Neural crest cell (in vitro differentiated cells): ENCODE measurements at regions not wholly inside any gene's neighbourhood (a gene's known extent, or its start where the extent isn't known, plus 50 kb on each side); places are given as distances from the start of the nearest gene placed in this dataset.

Experiments used
- DNase-seq: peaks from one replicate; pipeline ENCODE4 v3.0.0; 2021; ENCODE audit warnings: low read depth, mixed read lengths, low spot score
- H3K27ac Mint-ChIP-seq: one replicate; pipeline ENCODE4 v1.8.0; 2021; ENCODE audit warnings: mild to moderate bottlenecking, mixed read lengths; ENCODE audit not compliant: unreplicated experiment
- H3K27me3 Mint-ChIP-seq: 2 replicates; pipeline ENCODE4 v1.8.0; 2021; ENCODE audit warnings: low read depth, mild to moderate bottlenecking, mixed read lengths
- H3K36me3 Mint-ChIP-seq: 2 replicates; pipeline ENCODE4 v1.8.0; 2021; ENCODE audit warnings: low read depth, mild to moderate bottlenecking, mixed read lengths
- H3K4me1 Mint-ChIP-seq: 2 replicates; pipeline ENCODE4 v1.8.0; 2021; ENCODE audit warnings: mixed read lengths
- H3K4me3 Mint-ChIP-seq: one replicate; pipeline ENCODE4 v1.8.0; 2021; ENCODE audit warnings: mild to moderate bottlenecking, mixed read lengths
- H3K9me3 Mint-ChIP-seq: 2 replicates; pipeline ENCODE4 v1.8.0; 2021; ENCODE audit warnings: mixed read lengths
- CTCF ChIP-seq: fragments of 200-600 bp; sonication (generic); conservative IDR thresholded peaks from 2 replicates; pipeline ENCODE4 v1.5.0; 2021; ENCODE audit warnings: antibody characterized with exemption, mild to moderate bottlenecking

DNA sequence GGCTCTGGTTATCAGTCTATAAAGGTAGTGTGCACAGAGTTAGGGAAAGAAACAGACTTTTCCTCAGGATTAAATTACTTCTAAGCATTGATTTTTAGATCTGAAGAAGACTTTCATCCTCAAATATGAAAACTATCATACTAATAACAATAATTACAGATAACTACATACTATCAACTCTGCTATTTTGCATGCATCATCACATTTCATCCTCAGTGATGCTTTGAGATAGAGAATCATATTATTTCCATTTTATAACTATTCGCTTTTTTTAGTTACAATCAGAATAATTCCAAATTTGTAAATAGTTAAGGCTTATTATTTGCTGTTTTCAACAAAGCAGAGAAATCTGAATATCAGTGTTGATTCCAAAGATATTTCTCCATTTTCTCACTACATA lies 239.2 kb downstream of the MEIS1 start:
- Mint-ChIP-seq H3K9me3 (no peaks in the 10 kb centered on the region), H3K27me3 (no peaks in the 10 kb centered on the region), H3K4me3 (no peak overlapping the region), H3K27ac (no peak overlapping the region), H3K36me3 (no peaks in the 10 kb centered on the region), H3K4me1 (no peaks in the 10 kb centered on the region)
- no peak for TF ChIP-seq CTCF
- DNase-seq = no peak

GRCh38 chr2:66675591-66675990 lies 240.7 kb downstream of the MEIS1 start:
- H3K4me1 Mint-ChIP-seq = no peaks in the 10 kb centered on the region
- H3K27ac Mint-ChIP-seq = no peak overlapping the region
- DNase-seq = no peak
- no peaks in the 10 kb centered on the region for H3K27me3 Mint-ChIP-seq
- TF ChIP-seq CTCF = no peak
- no peaks in the 10 kb centered on the region for H3K9me3 Mint-ChIP-seq
- H3K4me3 Mint-ChIP-seq = no peak overlapping the region
- H3K36me3 Mint-ChIP-seq = no peaks in the 10 kb centered on the region

DNA sequence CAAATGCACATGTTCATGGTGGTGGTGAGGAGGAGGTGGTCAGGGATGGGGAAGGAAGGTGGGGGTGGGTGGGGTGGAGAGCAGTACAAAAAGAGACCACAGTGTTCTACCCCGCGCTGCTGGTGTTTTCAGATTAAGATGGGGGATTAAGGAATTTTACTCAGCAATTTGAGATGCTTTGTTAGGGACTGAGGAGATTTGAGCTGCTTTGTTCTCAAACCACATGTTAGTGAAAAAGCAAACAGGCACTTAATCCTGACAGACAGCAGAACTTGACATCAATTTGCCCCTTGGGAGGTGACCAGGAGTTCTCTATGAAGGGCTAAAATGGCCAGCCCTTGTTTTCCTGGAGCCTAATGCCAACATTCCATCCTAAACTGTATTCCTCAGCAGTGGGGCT lies 244.5 kb downstream of the MEIS1 start:
- no peak for DNase-seq
- no peaks in the 10 kb centered on the region for H3K4me1 Mint-ChIP-seq
- no peaks in the 10 kb centered on the region for H3K36me3 Mint-ChIP-seq
- H3K4me3 Mint-ChIP-seq = no peak overlapping the region
- no peak for TF ChIP-seq CTCF
- no peak overlapping the region for H3K27ac Mint-ChIP-seq
- H3K9me3 Mint-ChIP-seq = no peaks in the 10 kb centered on the region
- H3K27me3 Mint-ChIP-seq = no peaks in the 10 kb centered on the region

GRCh38 chr2:66682476-66682875 lies 247.6 kb downstream of the MEIS1 start:
- Mint-ChIP-seq H3K27ac (no peak overlapping the region), H3K36me3 (no peaks in the 10 kb centered on the region), H3K4me3 (no peak overlapping the region), H3K9me3 (no peaks in the 10 kb centered on the region), H3K27me3 (no peaks in the 10 kb centered on the region), H3K4me1 (peaks cover 9% of the 10 kb centered on the region)
- TF ChIP-seq CTCF = no peak
- no peak for DNase-seq

DNA sequence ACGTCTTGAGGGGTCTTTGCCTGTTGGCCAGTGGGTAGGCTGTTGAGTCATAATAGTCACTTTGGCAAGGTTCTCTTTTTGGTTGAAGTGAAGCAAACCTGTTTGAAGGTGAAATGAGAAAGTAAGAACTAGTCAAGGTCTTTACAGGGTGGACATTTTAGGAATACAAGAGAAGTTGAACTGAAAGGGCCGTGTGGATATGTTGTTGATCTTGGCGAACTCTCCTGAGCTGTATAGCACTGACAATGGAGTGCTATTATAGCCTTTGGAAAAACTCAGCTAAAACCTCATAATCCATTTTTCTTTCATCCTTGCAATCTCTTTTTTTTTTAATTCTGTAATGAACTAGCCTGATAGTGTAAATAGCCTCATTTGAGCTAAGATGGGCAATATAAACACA lies 248.1 kb downstream of the MEIS1 start:
- Mint-ChIP-seq H3K36me3 (no peaks in the 10 kb centered on the region), H3K9me3 (no peaks in the 10 kb centered on the region)
- no peak for DNase-seq

More for the DNA sequence above, 248.1 kb downstream of the MEIS1 start:
- no peak overlapping the region for H3K27ac Mint-ChIP-seq
- H3K4me3 Mint-ChIP-seq = no peak overlapping the region
- H3K4me1 Mint-ChIP-seq = peaks cover 9% of the 10 kb centered on the region
- TF ChIP-seq CTCF = no peak
- no peaks in the 10 kb centered on the region for H3K27me3 Mint-ChIP-seq
